HG03575 (cell line): ENCODE measurements at regions not wholly inside any gene's neighbourhood (a gene's known extent, or its start where the extent isn't known, plus 50 kb on each side); places are given as distances from the start of the nearest gene placed in this dataset.

ENCODE experiments used
- ATAC-seq: cut with Tn5 transposase; IDR thresholded peaks from one replicate; pipeline ENCODE4 v1.9.1; 2021; ENCODE audit not compliant: unreplicated experiment, insufficient number of reproducible peaks, low FRiP score; ENCODE audit errors: extremely low read depth

GRCh38 chr4:22235698-22236097, 280.2 kb downstream of the ADGRA3 start:
- no peak for ATAC-seq

GRCh38 chr4:22233230-22233629, 282.6 kb downstream of the ADGRA3 start:
- no peak for ATAC-seq

GRCh38 chr4:22220965-22221364, 272.4 kb upstream of the KCNIP4 start:
- no peak for ATAC-seq

GRCh38 chr4:22217480-22217879, 268.9 kb upstream of the KCNIP4 start:
- ATAC-seq = no peak

GRCh38 chr4:22216278-22216677, 267.7 kb upstream of the KCNIP4 start:
- ATAC-seq = no peak

GRCh38 chr4:22215084-22215483, 266.5 kb upstream of the KCNIP4 start:
- ATAC-seq = no peak

GRCh38 chr4:22203711-22204011, 255.1 kb upstream of the KCNIP4 start:
- no peak for ATAC-seq

- ATAC-seq = no peak
Observed at GRCh38 chr4:22202975-22203710, 254.6 kb upstream of the KCNIP4 start.

- ATAC-seq = no peak
Observed at GRCh38 chr4:22202246-22202974, 253.8 kb upstream of the KCNIP4 start.

- ATAC-seq = no peak
Observed at GRCh38 chr4:22201256-22201655, 252.7 kb upstream of the KCNIP4 start.

GRCh38 chr4:22196551-22196950, 248.0 kb upstream of the KCNIP4 start:
- no peak for ATAC-seq

- no peak for ATAC-seq
Observed at GRCh38 chr4:22192084-22192511, 243.5 kb upstream of the KCNIP4 start.

- ATAC-seq = no peak
Observed at GRCh38 chr4:22191565-22191964, 243.0 kb upstream of the KCNIP4 start.

GRCh38 chr4:22190855-22191254, 242.3 kb upstream of the KCNIP4 start:
- no peak for ATAC-seq

- ATAC-seq = no peak
Observed at GRCh38 chr4:22187203-22187820, 238.7 kb upstream of the KCNIP4 start.

GRCh38 chr4:22181736-22182135, 233.2 kb upstream of the KCNIP4 start:
- no peak for ATAC-seq

- ATAC-seq = no peak
Observed at GRCh38 chr4:22179124-22179874, 230.7 kb upstream of the KCNIP4 start.

- ATAC-seq = no peak
Observed at GRCh38 chr4:22174640-22175039, 226.1 kb upstream of the KCNIP4 start.

- no peak for ATAC-seq
Observed at GRCh38 chr4:22170353-22170752, 221.8 kb upstream of the KCNIP4 start.

GRCh38 chr4:22167201-22167600, 218.6 kb upstream of the KCNIP4 start:
- no peak for ATAC-seq
